ENCODE measurements at regions not wholly inside any gene's neighbourhood (a gene's known extent, or its start where the extent isn't known, plus 50 kb on each side); places are given as distances from the start of the nearest gene placed in this dataset.

GRCh38 chrY:8572916-8573315, 764.3 kb upstream of the TSPY4 start:
- TF ChIP-seq CTCF (IDR thresholded peaks at IDR 0.05) (no peak), POLR2A (IDR thresholded peaks at IDR 0.05) (no peak)

All from tibial nerve (tissue), 3 donors.